H9 (cell line): ENCODE measurements at regions not wholly inside any gene's neighbourhood (a gene's known extent, or its start where the extent isn't known, plus 50 kb on each side); places are given as distances from the start of the nearest gene placed in this dataset.

Source experiments
- DNase-seq: peaks from one replicate; pipeline ENCODE4 v3.0.0-alpha.2; 2017
- H2AFZ ChIP-seq: one replicate; pipeline ENCODE4 v1.6.1; 2013; ENCODE audit warnings: mild to moderate bottlenecking, low read length, control low read depth, moderate library complexity
- H2AK5ac ChIP-seq: 2 replicates; pipeline ENCODE4 v1.6.1; 2013; ENCODE audit warnings: low read length, control low read depth, mixed read lengths; ENCODE audit not compliant: insufficient read length
- H2BK120ac ChIP-seq: one replicate; pipeline ENCODE4 v1.6.1; 2013; ENCODE audit warnings: low read depth, mild to moderate bottlenecking, low read length, control low read depth, inconsistent platforms; ENCODE audit not compliant: poor library complexity, severe bottlenecking
- H2BK12ac ChIP-seq: 2 replicates; pipeline ENCODE4 v1.6.1; 2013; ENCODE audit warnings: low read length, control low read depth, mixed read lengths, low read depth; ENCODE audit not compliant: insufficient read length
- H2BK15ac ChIP-seq: 2 replicates; pipeline ENCODE4 v1.6.1; 2013; ENCODE audit warnings: low read depth, low read length, control low read depth
- H2BK20ac ChIP-seq: one replicate; pipeline ENCODE4 v1.6.1; 2013; ENCODE audit warnings: low read depth, mild to moderate bottlenecking, low read length, control low read depth, inconsistent platforms; ENCODE audit not compliant: poor library complexity, severe bottlenecking
- H2BK5ac ChIP-seq: 2 replicates; pipeline ENCODE4 v1.6.1; 2013; ENCODE audit warnings: low read length, control low read depth, mixed read lengths; ENCODE audit not compliant: insufficient read length
- H3K14ac ChIP-seq: 2 replicates; pipeline ENCODE4 v1.6.1; 2013; ENCODE audit warnings: low read length, control low read depth; ENCODE audit not compliant: insufficient read depth
- H3K18ac ChIP-seq: 2 replicates; pipeline ENCODE4 v1.6.1; 2013; ENCODE audit warnings: low read depth, mild to moderate bottlenecking, mixed read lengths, low read length, control low read depth; ENCODE audit not compliant: insufficient read length
- H3K23ac ChIP-seq: 2 replicates; pipeline ENCODE4 v1.6.1; 2013; ENCODE audit warnings: low read length, control low read depth, mixed read lengths, low read depth; ENCODE audit not compliant: insufficient read length
- H3K23me2 ChIP-seq: 2 replicates; pipeline ENCODE4 v1.6.1; 2013; ENCODE audit warnings: low read depth, mild to moderate bottlenecking, mixed read lengths, low read length, control low read depth; ENCODE audit not compliant: insufficient read length, poor library complexity, severe bottlenecking
- H3K27ac ChIP-seq: 2 replicates; pipeline ENCODE4 v1.5.1; 2013; ENCODE audit warnings: low read length, control low read depth, mixed read lengths, low read depth; ENCODE audit not compliant: insufficient read length
- H3K27me3 ChIP-seq: 2 replicates; pipeline ENCODE4 v1.6.1; 2013; ENCODE audit warnings: low read length, control low read depth, inconsistent platforms; ENCODE audit not compliant: insufficient read depth
- H3K4ac ChIP-seq: 2 replicates; pipeline ENCODE4 v1.6.1; 2013; ENCODE audit warnings: low read depth, mild to moderate bottlenecking, control low read depth, inconsistent platforms, low read length, moderate library complexity
- H3K4me1 ChIP-seq: 2 replicates; pipeline ENCODE4 v1.6.1; 2013; ENCODE audit warnings: low read length, control low read depth, inconsistent platforms; ENCODE audit not compliant: insufficient read depth
- H3K4me2 ChIP-seq: 2 replicates; pipeline ENCODE4 v1.6.1; 2013; ENCODE audit warnings: low read length, control low read depth, mixed read lengths; ENCODE audit not compliant: insufficient read length, insufficient read depth
- H3K56ac ChIP-seq: 2 replicates; pipeline ENCODE4 v1.6.1; 2013; ENCODE audit warnings: low read depth, mild to moderate bottlenecking, mixed read lengths, low read length, control low read depth; ENCODE audit not compliant: insufficient read length
- H3K79me1 ChIP-seq: 2 replicates; pipeline ENCODE4 v1.6.1; 2013; ENCODE audit warnings: low read depth, mild to moderate bottlenecking, moderate library complexity, low read length, control low read depth, inconsistent platforms; ENCODE audit not compliant: insufficient read depth, poor library complexity, severe bottlenecking
- H3K79me2 ChIP-seq: 2 replicates; pipeline ENCODE4 v1.6.1; 2013; ENCODE audit warnings: low read length, control low read depth, inconsistent platforms; ENCODE audit not compliant: insufficient read depth
- H3K9ac ChIP-seq: 2 replicates; pipeline ENCODE4 v1.6.1; 2013; ENCODE audit warnings: low read length, control low read depth, mixed read lengths; ENCODE audit not compliant: insufficient read length; ENCODE audit errors: extremely low read depth
- H3K9me3 ChIP-seq: one replicate; pipeline ENCODE4 v1.6.1; 2013; ENCODE audit warnings: low read depth, low read length, inconsistent platforms; ENCODE audit not compliant: control insufficient read depth
- H3T11ph ChIP-seq: one replicate; pipeline ENCODE4 v1.6.1; 2013; ENCODE audit warnings: mild to moderate bottlenecking, low read length, control low read depth, inconsistent platforms
- H4K20me1 ChIP-seq: one replicate; pipeline ENCODE4 v1.6.1; 2013; ENCODE audit not compliant: control insufficient read depth, insufficient read length, insufficient read depth
- H4K5ac ChIP-seq: 2 replicates; pipeline ENCODE4 v1.6.1; 2013; ENCODE audit warnings: low read depth, mild to moderate bottlenecking, mixed read lengths, low read length, control low read depth; ENCODE audit not compliant: insufficient read length
- H4K8ac ChIP-seq: replicated peaks from 2 replicates; pipeline ENCODE4 v1.6.1; 2013; ENCODE audit warnings: low read length, control low read depth, mixed read lengths, low read depth; ENCODE audit not compliant: insufficient read length
- H4K91ac ChIP-seq: 2 replicates; pipeline ENCODE4 v1.6.1; 2013; ENCODE audit warnings: low read depth, mild to moderate bottlenecking, moderate library complexity, mixed read lengths, low read length, control low read depth; ENCODE audit not compliant: insufficient read length
- H3K27ac Mint-ChIP-seq, 3 experiments: 2 replicates in 2 of 3; 3 replicates in 1 of 3; pipeline ENCODE4 v1.8.0; 2020 to 2021; ENCODE audit warnings: mixed read lengths in 3 of 3, mild to moderate bottlenecking in 1 of 3, moderate library complexity in 1 of 3
- H3K27me3 Mint-ChIP-seq: 2 replicates; pipeline ENCODE4 v1.8.0; 2021; ENCODE audit warnings: low read depth, mild to moderate bottlenecking, moderate library complexity, mixed read lengths
- H3K36me3 Mint-ChIP-seq, 3 experiments: 2 replicates in 2 of 3; 3 replicates in 1 of 3; pipeline ENCODE4 v1.8.0; 2020 to 2021; ENCODE audit warnings: low read depth in 3 of 3, mixed read lengths in 3 of 3; ENCODE audit not compliant: insufficient read depth in 1 of 3
- H3K4me1 Mint-ChIP-seq, 2 experiments: 2 replicates each; pipeline ENCODE4 v1.8.0; 2020; ENCODE audit warnings: mixed read lengths in 2 of 2
- H3K4me3 Mint-ChIP-seq, 2 experiments: 2 replicates in 1 of 2; 3 replicates in 1 of 2; pipeline ENCODE4 v1.8.0; 2020 to 2021; ENCODE audit warnings: mild to moderate bottlenecking in 2 of 2, mixed read lengths in 2 of 2, moderate library complexity in 1 of 2
- H3K9me3 Mint-ChIP-seq, 2 experiments: 2 replicates in 1 of 2; 3 replicates in 1 of 2; pipeline ENCODE4 v1.8.0; 2020; ENCODE audit warnings: mild to moderate bottlenecking in 2 of 2, mixed read lengths in 2 of 2, moderate library complexity in 1 of 2
- WGBS: extraction: QIAGEN DNeasy Blood & Tissue Kit; methylation state at CpG from one replicate; pipeline ENCODE4 v1.1.7; 2013; ENCODE audit warnings: missing lambda C conversion rate, low lambda C conversion rate, mixed read lengths; ENCODE audit not compliant: insufficient read length; ENCODE audit errors: extremely low coverage; 5-methylcytosine and 5-hydroxymethylcytosine counted together
- TF ChIP-seq, protein P1 (sequence below): fragments of 200-600 bp; sonication (generic); conservative IDR thresholded peaks from 3 replicates; pipeline ENCODE4 v1.8.0; 2021; ENCODE audit warnings: antibody characterized with exemption, mild to moderate bottlenecking

DNA sequence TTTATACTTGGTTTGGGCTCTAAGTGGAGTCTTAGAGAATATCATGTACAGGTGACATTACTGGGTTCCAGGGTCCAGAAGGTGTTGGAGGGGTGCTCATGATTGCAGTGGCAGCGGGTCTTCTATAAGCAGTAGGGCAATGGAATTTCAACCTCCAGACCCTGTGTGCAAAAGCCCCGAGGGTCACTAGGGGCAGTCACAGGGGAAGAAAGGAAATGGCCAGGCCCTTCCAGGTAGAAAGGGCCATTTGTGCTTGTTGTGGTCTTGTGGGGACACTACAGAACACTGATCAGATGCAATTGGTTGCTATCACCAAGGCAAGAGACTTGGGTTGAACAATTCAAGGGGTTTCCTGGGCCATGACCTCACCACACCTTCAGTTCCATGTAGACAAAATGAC lies 283.4 kb downstream of the GADD45G start:
- Histone ChIP-seq H3K9me3 (no peaks in the 10 kb centered on the region), H2BK5ac (no peak overlapping the region), H2AFZ (no peak overlapping the region), H3K4me1 (no peaks in the 10 kb centered on the region), H2BK12ac (no peak overlapping the region), H2BK15ac (no peak overlapping the region), H3K23me2 (no peaks in the 10 kb centered on the region), H4K91ac (no peak overlapping the region), H2AK5ac (no peak overlapping the region), H3K27ac (no peak overlapping the region), H3K9ac (no peak overlapping the region), H3K56ac (no peak overlapping the region), H3T11ph (no peak overlapping the region), H3K4ac (no peak overlapping the region), H3K23ac (no peak overlapping the region), H3K14ac (no peak overlapping the region), H4K8ac (no peak overlapping the region), H2BK20ac (no peak overlapping the region), H3K27me3 (no peaks in the 10 kb centered on the region), H4K5ac (no peak overlapping the region), H3K79me1 (no peaks in the 10 kb centered on the region), H3K4me2 (no peak overlapping the region), H3K18ac (no peak overlapping the region), H2BK120ac (no peak overlapping the region), H3K79me2 (no peaks in the 10 kb centered on the region), H4K20me1 (no peaks in the 10 kb centered on the region)
- DNase-seq, result peak; percentile 13
- no CpG with 5 or more reads among the region's 2 CpGs for WGBS
- TF ChIP-seq, protein P1, sequence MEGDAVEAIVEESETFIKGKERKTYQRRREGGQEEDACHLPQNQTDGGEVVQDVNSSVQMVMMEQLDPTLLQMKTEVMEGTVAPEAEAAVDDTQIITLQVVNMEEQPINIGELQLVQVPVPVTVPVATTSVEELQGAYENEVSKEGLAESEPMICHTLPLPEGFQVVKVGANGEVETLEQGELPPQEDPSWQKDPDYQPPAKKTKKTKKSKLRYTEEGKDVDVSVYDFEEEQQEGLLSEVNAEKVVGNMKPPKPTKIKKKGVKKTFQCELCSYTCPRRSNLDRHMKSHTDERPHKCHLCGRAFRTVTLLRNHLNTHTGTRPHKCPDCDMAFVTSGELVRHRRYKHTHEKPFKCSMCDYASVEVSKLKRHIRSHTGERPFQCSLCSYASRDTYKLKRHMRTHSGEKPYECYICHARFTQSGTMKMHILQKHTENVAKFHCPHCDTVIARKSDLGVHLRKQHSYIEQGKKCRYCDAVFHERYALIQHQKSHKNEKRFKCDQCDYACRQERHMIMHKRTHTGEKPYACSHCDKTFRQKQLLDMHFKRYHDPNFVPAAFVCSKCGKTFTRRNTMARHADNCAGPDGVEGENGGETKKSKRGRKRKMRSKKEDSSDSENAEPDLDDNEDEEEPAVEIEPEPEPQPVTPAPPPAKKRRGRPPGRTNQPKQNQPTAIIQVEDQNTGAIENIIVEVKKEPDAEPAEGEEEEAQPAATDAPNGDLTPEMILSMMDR, result no peak
- H3K36me3 Mint-ChIP-seq, result no peaks in the 10 kb centered on the region; a peak in 2 of 7 replicates
- H3K27ac Mint-ChIP-seq, result no peak overlapping the region
- no peak overlapping the region for H3K4me3 Mint-ChIP-seq
- peaks cover 6% of the 10 kb centered on the region; the same call in 1 of the 2 replicates for H3K27me3 Mint-ChIP-seq
- peaks cover 4 to 9% of the 10 kb centered on the region in 2 experiments; a peak in 3 of 4 replicates for H3K4me1 Mint-ChIP-seq
- peaks cover 3 to 10% of the 10 kb centered on the region in 2 experiments; a peak in 1 of 5 replicates for H3K9me3 Mint-ChIP-seq
